Stomach (tissue), 4 donors: ENCODE measurements at regions not wholly inside any gene's neighbourhood (a gene's known extent, or its start where the extent isn't known, plus 50 kb on each side); places are given as distances from the start of the nearest gene placed in this dataset.

Experiments
- CTCF ChIP-seq, 7 experiments: fragments of 450-650 bp in 4 of 7; fragments of 200-600 bp in 3 of 7; sonication (generic) in 3 of 7; IDR thresholded peaks; one replicate each; pipeline ENCODE4 v1.5.1; 2016 to 2019; ENCODE audit warnings: antibody characterized with exemption in 7 of 7, control low read depth in 2 of 7, mild to moderate bottlenecking in 1 of 7
- POLR2A ChIP-seq, 4 donors: fragments of 450-650 bp; IDR thresholded peaks; one replicate each; pipeline ENCODE4 v1.6.1; 2016; ENCODE audit warnings: antibody characterized with exemption in 4 of 4, control low read depth in 2 of 4, mild to moderate bottlenecking in 1 of 4, moderate library complexity in 1 of 4
- POLR2AphosphoS5 ChIP-seq, 3 donors: sonication (generic); formaldehyde crosslinking; IDR thresholded peaks; one replicate each; pipeline ENCODE4 v1.6.1; 2016; ENCODE audit warnings: antibody characterized with exemption in 3 of 3

DNA sequence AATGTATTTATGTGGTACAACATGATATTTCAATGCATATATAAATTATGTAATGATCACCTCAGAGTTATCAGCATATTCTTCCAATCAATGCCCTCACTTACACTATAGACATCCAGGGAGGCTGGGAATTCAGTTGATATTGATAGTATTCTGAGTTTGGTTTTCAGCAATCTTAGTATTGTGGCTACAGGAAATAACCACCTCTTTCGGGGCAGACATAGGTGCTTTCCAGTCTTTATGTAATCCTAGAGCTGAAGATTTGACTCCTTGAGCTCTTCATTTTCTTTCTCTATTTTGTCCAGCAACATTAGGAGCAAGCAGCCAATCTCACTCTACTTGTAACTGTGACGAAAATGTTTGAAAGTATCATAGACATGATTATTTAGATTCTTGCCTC is 712.7 kb upstream of the KIRREL3 start:
- TF ChIP-seq POLR2A (IDR thresholded peaks at IDR 0.05) (no peak), CTCF (IDR thresholded peaks at IDR 0.05) (no peak), POLR2AphosphoS5 (IDR thresholded peaks at IDR 0.05) (no peak)
